Breast epithelium (tissue), 4 donors: ENCODE measurements at regions not wholly inside any gene's neighbourhood (a gene's known extent, or its start where the extent isn't known, plus 50 kb on each side); places are given as distances from the start of the nearest gene placed in this dataset.

ENCODE experiments used
- DNase-seq, 2 donors: peaks; one replicate each; pipeline ENCODE4 v3.0.0-alpha.2; 2019; ENCODE audit warnings: low spot score in 2 of 2
- H3K27ac ChIP-seq, 2 donors: fragments of 200-600 bp; sonication (generic) in 1 of 2; one replicate each; pipeline ENCODE4 v1.5.1; 2016 to 2019; ENCODE audit warnings: mild to moderate bottlenecking in 1 of 2
- H3K27me3 ChIP-seq, 2 donors: fragments of 200-600 bp; sonication (generic) in 1 of 2; one replicate each; pipeline versions ENCODE4 v1.5.1 to v1.6.0; 2017 to 2019; ENCODE audit warnings: control low read depth in 1 of 2, mild to moderate bottlenecking in 1 of 2
- H3K36me3 ChIP-seq: fragments of 200-600 bp; one replicate; pipeline ENCODE4 v1.5.1; 2019
- H3K4me1 ChIP-seq, 2 donors: fragments of 200-600 bp; sonication (generic); one replicate each; pipeline ENCODE4 v1.5.1; 2016 to 2019; ENCODE audit warnings: control low read depth in 1 of 2
- H3K4me3 ChIP-seq, 3 donors: fragments of 200-600 bp; sonication (generic); 1 replicate in 2 of 3; 2 replicates in 1 of 3; pipeline ENCODE4 v1.5.1; 2016 to 2019; ENCODE audit warnings: mild to moderate bottlenecking in 3 of 3, moderate library complexity in 2 of 3
- H3K9me3 ChIP-seq, 2 donors: fragments of 200-600 bp; sonication (generic) in 1 of 2; one replicate each; pipeline ENCODE4 v1.5.1; 2016 to 2019; ENCODE audit warnings: control low read depth in 1 of 2
- CTCF ChIP-seq, 3 donors: fragments of 450-650 bp; IDR thresholded peaks; one replicate each; pipeline ENCODE4 v1.5.1; 2016 to 2017; ENCODE audit warnings: antibody characterized with exemption in 3 of 3, mild to moderate bottlenecking in 3 of 3, moderate library complexity in 3 of 3
- POLR2A ChIP-seq: fragments of 450-650 bp; IDR thresholded peaks from one replicate; pipeline ENCODE4 v1.6.1; 2016; ENCODE audit warnings: antibody characterized with exemption, mild to moderate bottlenecking, moderate library complexity
- POLR2AphosphoS5 ChIP-seq, 3 donors: sonication (generic); formaldehyde crosslinking; IDR thresholded peaks; one replicate each; pipeline ENCODE4 v1.6.1; 2017; ENCODE audit warnings: antibody characterized with exemption in 3 of 3
- intact Hi-C: fragments of 100-400 bp; cut with DNase I; formaldehyde crosslinking; loops from one replicate; pipeline ENCODE4 v1.15.1; 2023; ENCODE audit warnings: low total_unique reads

GRCh38 chr11:115910379-115910778 is 406.2 kb upstream of the CADM1 start:
- TF ChIP-seq CTCF (IDR thresholded peaks at IDR 0.05) (no peak), POLR2AphosphoS5 (IDR thresholded peaks at IDR 0.05) (no peak), POLR2A (no peak)
- H3K27ac ChIP-seq, result no peak overlapping the region
- DNase-seq, result no peak
- H3K4me3 ChIP-seq, result no peak overlapping the region
- intact Hi-C loops, result no loop called here
- H3K9me3 ChIP-seq, result no peaks in the 10 kb centered on the region
- H3K4me1 ChIP-seq, result no peaks in the 10 kb centered on the region
- no peaks in the 10 kb centered on the region for H3K36me3 ChIP-seq
- H3K27me3 ChIP-seq, result no peaks in the 10 kb centered on the region

GRCh38 chr11:115906171-115906570 is 402.0 kb upstream of the CADM1 start:
- DNase-seq, result no peak
- no peaks in the 10 kb centered on the region for H3K27me3 ChIP-seq
- no peak overlapping the region for H3K4me3 ChIP-seq
- intact Hi-C loops, result no loop called here
- H3K9me3 ChIP-seq, result no peaks in the 10 kb centered on the region
- no peaks in the 10 kb centered on the region for H3K36me3 ChIP-seq
- no peak overlapping the region for H3K27ac ChIP-seq
- no peaks in the 10 kb centered on the region for H3K4me1 ChIP-seq
- no peak for TF ChIP-seq POLR2A
- no peak for TF ChIP-seq CTCF (IDR thresholded peaks at IDR 0.05)
- no peak for TF ChIP-seq POLR2AphosphoS5 (IDR thresholded peaks at IDR 0.05)

- H3K4me1 ChIP-seq, result no peaks in the 10 kb centered on the region
- intact Hi-C loops, result no loop called here
- no peaks in the 10 kb centered on the region for H3K9me3 ChIP-seq
- H3K27me3 ChIP-seq, result no peaks in the 10 kb centered on the region
- H3K4me3 ChIP-seq, result no peak overlapping the region
- no peak overlapping the region for H3K27ac ChIP-seq
- H3K36me3 ChIP-seq, result no peaks in the 10 kb centered on the region
- DNase-seq, result no peak
- TF ChIP-seq CTCF (IDR thresholded peaks at IDR 0.05), result no peak
These were observed 401.3 kb upstream of the CADM1 start for GRCh38 chr11:115905341-115906000.

GRCh38 chr11:115903179-115903578 is 399.0 kb upstream of the CADM1 start:
- H3K9me3 ChIP-seq, result no peaks in the 10 kb centered on the region
- no peak overlapping the region for H3K27ac ChIP-seq
- H3K4me3 ChIP-seq, result no peak overlapping the region
- DNase-seq, result no peak
- no peaks in the 10 kb centered on the region for H3K27me3 ChIP-seq
- H3K36me3 ChIP-seq, result no peaks in the 10 kb centered on the region
- no peaks in the 10 kb centered on the region for H3K4me1 ChIP-seq
- no peak for TF ChIP-seq POLR2A
- no peak for TF ChIP-seq POLR2AphosphoS5 (IDR thresholded peaks at IDR 0.05)
- TF ChIP-seq CTCF (IDR thresholded peaks at IDR 0.05), result no peak
- intact Hi-C loops, result no loop called here

GRCh38 chr11:115901069-115901468 is 396.9 kb upstream of the CADM1 start:
- Histone ChIP-seq H3K9me3 (no peaks in the 10 kb centered on the region), H3K36me3 (no peaks in the 10 kb centered on the region), H3K4me1 (no peaks in the 10 kb centered on the region), H3K27me3 (no peaks in the 10 kb centered on the region), H3K27ac (no peak overlapping the region), H3K4me3 (no peak overlapping the region)
- intact Hi-C loops, result no loop called here
- TF ChIP-seq POLR2AphosphoS5 (IDR thresholded peaks at IDR 0.05), result no peak
- TF ChIP-seq CTCF (IDR thresholded peaks at IDR 0.05), result no peak
- TF ChIP-seq POLR2A, result no peak
- no peak for DNase-seq
